NCI-H748 (cell line): ENCODE measurements at regions not wholly inside any gene's neighbourhood (a gene's known extent, or its start where the extent isn't known, plus 50 kb on each side); places are given as distances from the start of the nearest gene placed in this dataset.

Source experiments
- DNase-seq: peaks from one replicate; lab custom pipeline; 2025; ENCODE audit not compliant: unreplicated experiment; lab: John Stamatoyannopoulos, UW

DNA sequence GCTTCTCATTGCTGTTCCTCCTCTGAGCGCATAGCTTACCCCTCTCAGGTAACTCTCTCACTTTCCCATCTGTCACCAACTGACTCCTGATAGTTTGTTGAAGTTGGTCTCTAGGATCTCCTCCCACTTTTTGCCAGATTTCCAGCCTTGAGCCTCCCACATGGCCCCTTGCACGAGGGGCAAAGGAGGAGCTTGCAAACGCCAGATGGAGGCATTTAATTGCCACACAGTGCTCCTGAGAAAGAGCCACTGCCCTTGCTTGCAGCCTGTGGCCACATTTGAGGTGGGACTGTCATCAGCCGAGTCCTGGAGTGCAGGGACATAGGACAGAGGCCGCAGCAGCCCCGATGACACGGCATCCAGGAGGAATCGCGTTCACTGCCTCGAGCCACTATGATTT lies 348.7 kb downstream of the SMOC2 start:
- no peak for DNase-seq

DNA sequence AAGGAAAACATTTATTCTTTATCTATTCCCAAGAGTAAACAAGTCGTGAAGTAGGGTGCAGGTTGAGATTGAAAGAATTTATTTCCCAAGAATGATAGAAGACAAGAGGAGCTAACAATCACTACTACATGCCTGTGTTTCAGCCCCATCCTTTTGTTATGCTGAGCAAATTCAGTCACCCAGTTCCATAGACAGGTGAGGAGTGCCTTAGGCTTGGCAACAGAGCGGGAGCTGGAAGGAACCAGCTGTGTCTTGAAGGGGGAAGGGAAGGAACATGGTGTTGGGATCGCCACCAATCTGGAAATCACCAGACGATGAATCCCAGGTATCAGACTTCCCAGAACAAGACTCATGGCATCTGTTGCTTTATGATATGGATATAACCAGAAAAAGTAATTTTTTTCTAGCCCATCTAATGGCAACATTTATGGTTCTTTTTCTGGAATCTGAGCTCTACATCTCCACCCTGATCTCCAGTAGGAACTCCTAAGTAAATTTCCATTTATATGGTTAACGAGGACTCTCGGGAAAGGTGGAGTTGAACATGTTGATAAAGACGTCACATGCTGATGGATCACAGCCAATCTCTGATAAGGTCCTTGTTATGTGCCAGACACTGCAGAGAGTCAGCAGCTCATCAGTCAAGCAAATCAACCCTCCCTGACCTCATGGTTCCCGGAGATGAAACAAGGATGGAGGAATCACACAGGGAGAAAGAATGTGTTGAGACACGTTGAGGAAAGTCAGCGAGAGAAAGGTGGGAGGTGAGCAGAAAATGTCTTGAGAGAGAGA lies 344.9 kb downstream of the SMOC2 start:
- no peak for DNase-seq

- DNase-seq = no peak
Measured at GRCh38 chr6:168784426-168784825, 343.4 kb downstream of the SMOC2 start.

- DNase-seq = no peak
Measured at GRCh38 chr6:168783720-168784119, 342.7 kb downstream of the SMOC2 start.

GRCh38 chr6:168782187-168782751 lies 341.3 kb downstream of the SMOC2 start:
- no peak for DNase-seq

DNA sequence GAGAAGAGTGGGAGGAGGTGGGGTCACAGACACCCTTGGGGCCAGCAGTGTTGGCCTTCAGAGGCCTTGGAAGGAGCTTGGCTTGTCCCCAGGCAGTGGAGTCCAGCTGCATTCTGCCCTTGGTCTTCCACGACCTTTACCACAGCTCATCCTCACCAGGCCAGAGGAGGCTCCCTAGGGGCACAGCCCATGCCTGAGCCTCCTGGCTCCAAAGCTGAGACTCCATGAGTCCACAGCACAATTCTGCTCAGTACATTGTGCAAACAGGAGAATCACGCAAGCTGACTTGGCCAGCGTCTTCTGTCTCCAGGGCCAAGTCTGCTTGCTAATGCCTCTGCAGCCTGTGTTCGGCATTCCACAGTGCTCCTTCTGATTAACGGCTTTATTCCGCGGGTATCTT lies 337.2 kb downstream of the SMOC2 start:
- no peak for DNase-seq

GRCh38 chr6:168774381-168774780 lies 333.4 kb downstream of the SMOC2 start:
- no peak for DNase-seq

- no peak for DNase-seq
Measured at GRCh38 chr6:168773788-168774187, 332.8 kb downstream of the SMOC2 start.

GRCh38 chr6:168765752-168766151 lies 324.8 kb downstream of the SMOC2 start:
- DNase-seq = no peak

DNA sequence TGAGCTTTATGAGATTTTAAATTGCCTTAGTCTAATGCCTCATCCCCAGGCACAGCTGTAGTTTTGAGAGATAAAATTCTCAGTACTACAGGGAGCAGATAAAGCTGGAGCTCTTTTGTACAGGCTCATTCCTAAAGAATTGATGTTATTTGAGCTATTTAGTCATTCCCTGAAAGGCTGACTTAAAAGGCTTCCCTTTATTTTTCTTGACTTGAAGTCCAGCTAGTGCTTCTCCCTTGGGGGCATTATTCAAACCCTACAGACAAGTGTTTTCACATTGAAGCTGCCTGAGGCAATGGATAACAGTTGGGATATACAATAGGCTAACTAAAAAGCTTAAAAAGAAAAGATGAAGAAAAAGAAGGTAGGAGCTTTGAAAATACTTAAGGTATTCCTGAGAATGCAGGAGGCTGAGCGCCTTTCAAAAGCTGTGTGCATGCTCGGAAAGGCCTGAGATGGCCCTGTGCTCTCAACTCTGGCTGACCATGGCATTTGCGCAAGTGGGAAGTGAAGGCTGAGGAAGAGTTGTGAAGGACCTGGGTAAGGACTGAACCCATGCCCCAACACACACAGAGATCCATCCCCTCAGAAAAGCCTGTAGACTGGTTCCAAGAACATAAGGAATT lies 315.1 kb downstream of the SMOC2 start:
- DNase-seq = no peak

DNA sequence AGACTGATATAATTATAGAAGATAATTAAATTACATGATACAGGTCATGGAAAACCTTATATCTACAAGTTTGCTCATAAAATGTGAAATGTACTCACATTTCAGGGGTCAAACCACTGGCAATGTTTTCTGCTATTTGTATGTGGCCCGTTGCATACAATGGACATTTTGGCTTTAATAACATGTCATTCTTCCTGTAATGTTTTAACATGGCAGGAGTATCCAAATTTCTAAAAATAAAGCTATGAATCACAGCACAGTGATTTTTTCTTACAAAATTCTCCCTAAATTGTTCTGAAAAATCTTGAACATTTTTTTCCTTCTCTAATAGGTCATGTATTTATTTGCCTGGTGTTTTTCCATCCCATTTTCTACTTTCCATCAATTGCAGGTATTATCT lies 305.7 kb downstream of the SMOC2 start:
- DNase-seq = no peak

DNA sequence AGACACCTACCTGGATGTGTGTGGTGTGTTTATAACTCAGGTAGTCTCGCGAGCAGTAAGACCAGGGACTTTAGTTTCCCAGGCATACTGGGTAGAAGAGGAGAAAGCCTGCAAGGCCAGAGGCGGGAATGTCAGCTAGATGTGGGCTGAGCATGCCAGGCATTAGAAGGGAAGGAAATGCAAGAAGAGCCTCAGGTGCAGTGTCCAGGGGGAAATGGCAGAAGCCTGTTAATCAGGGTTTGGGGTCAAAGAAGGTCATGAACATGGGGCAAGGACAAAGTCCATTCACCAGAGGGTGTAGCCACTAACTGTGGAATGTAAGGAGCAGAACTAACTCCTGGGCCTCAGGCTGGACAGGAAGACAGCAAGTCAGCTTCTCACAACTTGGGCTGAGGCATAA lies 305.0 kb downstream of the SMOC2 start:
- no peak for DNase-seq

DNA sequence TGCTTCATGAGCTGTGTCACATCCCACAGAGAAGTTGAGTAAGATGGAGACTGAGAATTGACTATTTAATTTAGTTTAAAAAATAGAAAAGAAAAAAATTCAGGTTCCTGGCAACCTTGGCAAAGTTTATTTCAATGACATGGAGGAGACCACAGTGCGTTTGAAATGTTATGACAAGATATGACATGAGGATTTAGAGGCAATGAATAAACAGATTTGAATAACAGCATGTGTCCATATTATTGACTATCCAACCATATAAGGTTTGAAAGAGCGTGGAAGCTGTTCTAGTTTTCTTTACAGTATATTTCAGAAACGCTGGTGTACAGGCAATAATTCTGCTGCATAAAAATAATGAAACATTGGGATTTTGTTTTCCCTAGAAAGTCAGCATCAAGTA lies 303.9 kb downstream of the SMOC2 start:
- DNase-seq = no peak

DNA sequence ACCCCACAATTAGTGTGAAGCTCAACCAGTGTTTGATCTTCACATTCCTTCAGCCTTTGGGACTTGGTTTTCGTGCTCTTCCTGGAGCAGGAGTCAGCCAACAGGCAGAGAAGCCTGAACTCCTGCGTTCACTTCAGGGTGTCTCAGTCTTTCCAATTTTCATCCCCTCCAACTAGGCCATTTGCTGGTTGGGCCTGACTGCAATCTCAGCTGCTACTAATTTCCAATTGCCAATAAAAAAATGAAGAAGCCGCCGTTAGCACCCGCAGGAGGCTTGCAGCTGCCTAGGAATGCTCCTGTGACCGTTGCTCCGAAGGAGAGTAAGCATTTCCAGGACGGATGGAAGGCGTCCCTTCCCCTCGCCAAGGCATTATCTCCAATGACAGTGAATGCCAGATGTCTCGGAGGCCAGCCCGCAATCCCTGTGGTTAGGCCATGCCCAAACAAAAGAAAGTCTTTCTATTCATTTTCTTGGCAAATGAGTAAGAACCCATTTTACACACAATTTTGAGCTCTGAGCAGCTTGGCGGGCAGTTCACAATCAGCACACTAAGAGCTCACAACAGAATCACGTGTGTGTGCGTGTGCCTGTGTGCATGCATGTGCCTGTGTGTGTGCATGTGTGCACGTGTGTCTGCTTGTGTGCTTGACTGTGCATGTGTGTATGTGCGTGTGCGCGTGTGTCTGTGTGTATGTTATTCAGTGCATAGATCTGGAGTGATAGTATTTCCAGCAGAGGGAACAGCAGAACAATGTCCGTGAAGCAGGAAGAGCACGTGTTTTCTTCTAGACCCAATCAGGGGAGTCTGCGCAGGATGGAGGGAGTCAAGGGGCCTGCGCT lies 301.2 kb downstream of the SMOC2 start:
- DNase-seq = no peak

DNA sequence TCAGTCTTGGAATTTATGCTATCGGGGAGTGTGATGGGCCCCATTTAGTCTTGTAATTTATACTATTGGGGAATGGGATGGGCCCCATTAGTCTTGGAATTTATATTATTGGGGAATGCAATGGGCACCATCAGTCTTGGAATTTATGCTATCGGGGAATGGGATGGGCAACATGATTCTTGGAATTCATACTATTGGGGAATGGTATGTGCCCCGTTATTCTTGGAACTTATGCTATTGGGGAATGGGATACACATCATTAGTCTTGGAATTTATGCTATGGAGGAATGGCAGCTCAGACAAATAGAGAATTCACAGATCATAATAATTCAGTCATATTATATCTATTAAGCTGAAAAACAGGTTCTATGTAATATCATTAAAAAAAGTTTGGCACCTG lies 300.3 kb downstream of the SMOC2 start:
- DNase-seq = no peak

DNA sequence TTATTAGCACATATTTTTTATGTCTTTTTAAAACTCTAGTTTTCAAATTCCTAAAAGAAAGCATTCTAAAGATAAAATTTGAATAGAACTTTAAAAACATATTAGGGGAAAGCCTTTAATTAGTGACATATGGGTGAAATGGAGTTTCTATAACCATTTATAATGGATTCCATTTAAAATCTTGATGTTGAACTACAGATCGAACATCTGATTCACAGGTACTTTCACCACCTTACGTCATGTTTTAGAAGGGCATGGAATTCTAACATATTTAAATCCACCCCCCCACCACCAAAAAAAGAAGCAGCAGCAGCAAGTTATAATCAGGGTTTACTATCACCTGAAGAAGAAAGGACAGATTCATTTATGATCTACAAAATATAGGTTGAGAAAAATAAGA lies 298.4 kb downstream of the SMOC2 start:
- DNase-seq = no peak

- DNase-seq = no peak
Measured at GRCh38 chr6:168737481-168737880, 296.5 kb downstream of the SMOC2 start.

DNA sequence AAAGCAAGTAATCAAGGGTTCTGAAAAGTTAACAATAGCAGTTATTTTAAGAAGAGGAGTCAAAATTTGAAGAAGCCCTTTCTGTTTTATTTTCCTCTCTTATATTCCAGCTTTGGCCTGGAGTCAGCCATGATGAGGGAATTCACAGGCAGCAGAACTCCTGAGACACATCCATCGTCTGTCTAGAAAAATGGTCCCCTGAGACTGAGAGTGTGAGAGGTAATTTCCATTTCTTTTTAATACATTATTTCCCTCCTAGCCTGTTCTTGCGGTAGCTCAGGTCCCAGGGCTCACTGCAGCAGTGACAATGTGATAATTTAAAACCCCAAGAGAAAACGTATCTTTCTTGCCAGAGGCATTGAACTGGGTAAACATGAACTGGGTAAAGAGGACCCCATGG lies 296.0 kb downstream of the SMOC2 start:
- DNase-seq = no peak

- DNase-seq = no peak
Measured at GRCh38 chr6:168736039-168736438, 295.1 kb downstream of the SMOC2 start.

GRCh38 chr6:168735268-168735949 lies 294.4 kb downstream of the SMOC2 start:
- no peak for DNase-seq

DNA sequence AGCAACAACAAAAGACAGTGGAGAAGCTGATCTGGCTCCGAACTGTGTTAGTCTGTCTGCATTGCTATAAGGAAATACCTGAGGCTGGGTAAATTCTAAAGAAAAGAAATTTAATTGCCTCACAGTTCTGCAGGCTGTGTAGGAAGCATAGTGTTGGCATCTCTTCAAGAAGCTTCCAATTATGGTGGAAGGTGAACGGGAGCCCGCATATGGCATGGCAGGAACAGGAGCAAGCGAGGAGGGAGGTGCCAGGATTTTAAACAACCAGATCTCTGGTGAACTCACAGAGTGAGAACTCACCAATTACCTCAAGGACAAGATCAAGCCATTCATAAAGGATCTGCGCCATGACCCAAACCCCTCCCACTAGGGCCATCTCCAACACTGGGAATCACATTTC lies 293.5 kb downstream of the SMOC2 start:
- no peak for DNase-seq
